WI38 (cell line): ENCODE measurements at regions not wholly inside any gene's neighbourhood (a gene's known extent, or its start where the extent isn't known, plus 50 kb on each side); places are given as distances from the start of the nearest gene placed in this dataset.
"Not testable (repeated sequence)": the region's sequence is repeated elsewhere in the genome, so short reads cannot be mapped to it uniquely, and the experiment has no call there.

Experiments used
- H3K4me3 ChIP-seq: 2 replicates; pipeline ENCODE4 v1.5.1; 2011; ENCODE audit warnings: low read depth, mild to moderate bottlenecking, control low read depth, low read length
- CTCF ChIP-seq: IDR thresholded peaks from 2 replicates; pipeline ENCODE4 v1.5.1; 2012; ENCODE audit warnings: low read depth, mild to moderate bottlenecking, control low read depth, low read length

DNA sequence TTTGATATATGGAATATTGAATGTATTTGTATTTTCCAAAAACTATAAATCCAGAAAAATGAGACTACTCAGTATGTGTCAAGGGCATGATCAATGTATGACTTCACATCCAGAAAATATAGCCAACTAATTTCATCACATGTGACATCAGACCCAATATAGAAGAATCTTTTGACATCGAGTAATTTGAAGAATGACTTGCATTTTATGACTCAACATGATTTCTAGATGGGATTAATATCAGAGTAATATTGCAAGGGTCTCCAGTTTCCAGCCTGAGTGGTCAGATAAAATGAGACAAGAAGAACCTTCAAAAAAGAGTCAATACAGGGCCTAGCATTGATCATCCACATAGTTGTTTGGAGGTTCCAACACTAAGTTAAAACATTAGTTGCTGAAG is 467.5 kb upstream of the PAPPA start:
- TF ChIP-seq CTCF, result no peak
- H3K4me3 ChIP-seq, result no peak overlapping the region

GRCh38 chr9:115687356-115687755 is 466.2 kb upstream of the PAPPA start:
- no peak overlapping the region for H3K4me3 ChIP-seq
- no peak for TF ChIP-seq CTCF

- TF ChIP-seq CTCF, result no peak
- no peak overlapping the region for H3K4me3 ChIP-seq
These were observed 464.3 kb upstream of the PAPPA start for GRCh38 chr9:115689331-115689730.

GRCh38 chr9:115690786-115691496 is 462.6 kb upstream of the PAPPA start:
- H3K4me3 ChIP-seq, result no peak overlapping the region
- no peak for TF ChIP-seq CTCF

- TF ChIP-seq CTCF, result no peak
- H3K4me3 ChIP-seq, result no peak overlapping the region
These were observed 461.9 kb upstream of the PAPPA start for GRCh38 chr9:115691693-115692092.

DNA sequence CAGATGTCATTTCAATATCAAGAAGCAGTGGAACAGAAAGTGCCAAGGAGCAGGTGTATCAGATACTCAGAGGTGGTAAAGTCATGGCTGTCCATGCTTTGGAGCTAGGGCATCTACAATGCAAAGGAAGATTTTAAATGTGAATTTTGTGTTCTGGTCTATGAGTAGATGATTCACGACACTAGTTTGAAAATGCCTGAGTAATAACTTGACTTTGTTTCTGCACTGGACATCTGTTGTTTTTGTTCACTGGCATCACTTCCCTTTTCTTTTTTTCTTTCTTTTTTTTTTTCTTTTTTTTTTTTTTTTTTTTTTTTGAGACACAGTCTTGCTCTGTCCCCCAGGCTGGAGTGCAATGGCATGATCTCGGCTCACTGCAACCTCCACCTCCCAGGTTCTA is 460.7 kb upstream of the PAPPA start:
- H3K4me3 ChIP-seq, result not testable (repeated sequence)

GRCh38 chr9:115694014-115694413 is 459.6 kb upstream of the PAPPA start:
- H3K4me3 ChIP-seq, result no peak overlapping the region
- peak; percentile 19; the same call in 1 of the 2 replicates for TF ChIP-seq CTCF

GRCh38 chr9:115694991-115695390 is 458.6 kb upstream of the PAPPA start:
- H3K4me3 ChIP-seq, result no peak overlapping the region
- no peak for TF ChIP-seq CTCF
